HEK293T (cell line): ENCODE measurements at regions not wholly inside any gene's neighbourhood (a gene's known extent, or its start where the extent isn't known, plus 50 kb on each side); places are given as distances from the start of the nearest gene placed in this dataset.

Source experiments
- BHLHE40 ChIP-seq: fragments of 450-650 bp; IDR thresholded peaks from 2 replicates; pipeline ENCODE4 v1.6.1; 2016; ENCODE audit warnings: mild to moderate bottlenecking, moderate library complexity, borderline replicate concordance
- ELF4 ChIP-seq: fragments of 450-650 bp; IDR thresholded peaks from 2 replicates; pipeline ENCODE4 v1.6.1; 2017; ENCODE audit warnings: antibody characterized with exemption
- FOXA1 ChIP-seq: fragments of 450-650 bp; IDR thresholded peaks from 2 replicates; pipeline ENCODE4 v1.6.1; 2016; ENCODE audit warnings: mild to moderate bottlenecking
- FOXK2 ChIP-seq: fragments of 450-650 bp; IDR thresholded peaks from 2 replicates; pipeline ENCODE4 v1.6.1; 2016; ENCODE audit warnings: mild to moderate bottlenecking
- FOXM1 ChIP-seq: fragments of 450-650 bp; IDR thresholded peaks from 2 replicates; pipeline ENCODE4 v1.6.1; 2017; ENCODE audit warnings: mild to moderate bottlenecking, borderline replicate concordance
- HDGF ChIP-seq: fragments of 450-650 bp; IDR thresholded peaks from 2 replicates; pipeline ENCODE4 v1.6.1; 2017; ENCODE audit warnings: antibody characterized with exemption, borderline replicate concordance
- SP1 ChIP-seq: fragments of 450-650 bp; IDR thresholded peaks from 2 replicates; pipeline ENCODE4 v1.6.1; 2017
- SUZ12 ChIP-seq: fragments of 450-650 bp; IDR thresholded peaks from 2 replicates; pipeline ENCODE4 v1.6.1; 2016; ENCODE audit warnings: mild to moderate bottlenecking
- TARDBP ChIP-seq: fragments of 450-650 bp; IDR thresholded peaks from 2 replicates; pipeline ENCODE4 v1.6.1; 2016

DNA sequence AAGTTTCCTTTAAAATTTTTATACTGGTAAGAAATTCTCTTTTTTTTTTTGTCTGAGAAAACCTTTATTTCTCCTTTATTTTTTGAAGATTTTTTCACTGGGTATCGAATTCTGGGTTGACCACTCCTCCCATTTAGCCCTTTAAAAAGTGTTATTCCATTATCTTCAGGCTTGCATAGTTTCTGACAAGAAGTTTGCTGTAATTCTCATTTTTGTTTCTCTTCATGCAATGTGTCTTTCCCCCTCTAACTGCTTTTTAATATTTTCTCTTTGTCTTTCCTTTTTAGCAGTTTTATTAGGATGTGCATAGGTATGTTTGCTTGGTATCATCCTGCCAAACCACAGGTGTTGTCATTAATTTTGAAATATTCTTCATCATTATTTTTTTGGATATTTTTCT is 67.7 kb upstream of the GOT2 start:
- no peak for TF ChIP-seq FOXM1
- TF ChIP-seq BHLHE40 = no peak
- TF ChIP-seq FOXA1 = no peak
- TF ChIP-seq ELF4 = no peak
- TF ChIP-seq TARDBP = no peak
- TF ChIP-seq HDGF = no peak
- no peak for TF ChIP-seq SUZ12
- TF ChIP-seq FOXK2 = no peak
- TF ChIP-seq SP1 = no peak
